DMS79 treated with DMSO at 0.1 percent for 48 hours (cell line): ENCODE measurements at regions not wholly inside any gene's neighbourhood (a gene's known extent, or its start where the extent isn't known, plus 50 kb on each side); places are given as distances from the start of the nearest gene placed in this dataset.
"Not testable (repeated sequence)": the region's sequence is repeated elsewhere in the genome, so short reads cannot be mapped to it uniquely, and the experiment has no call there.

Experiments used
- DNase-seq: peaks from one replicate; lab custom pipeline; 2025; lab: John Stamatoyannopoulos, UW

DNA sequence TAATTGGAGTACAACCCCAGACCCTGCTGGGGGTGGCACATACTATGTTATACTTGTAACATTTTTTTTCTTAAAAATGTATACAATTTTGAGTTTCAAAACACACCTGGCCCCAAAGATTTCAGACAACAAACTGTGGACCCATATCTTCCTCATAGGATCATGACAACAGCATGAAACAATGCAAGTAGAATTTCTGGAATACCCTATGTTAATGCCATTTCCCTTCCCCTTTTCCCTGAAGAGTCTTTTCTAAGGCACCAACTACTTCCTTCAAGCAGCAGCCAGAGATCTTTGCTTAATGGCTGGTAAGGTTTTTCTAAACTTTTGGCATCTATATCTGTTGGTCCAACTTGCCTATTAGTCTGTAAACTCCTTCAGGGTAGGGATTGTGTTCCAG lies 99.9 kb upstream of the SERBP1 start:
- DNase-seq = no peak

DNA sequence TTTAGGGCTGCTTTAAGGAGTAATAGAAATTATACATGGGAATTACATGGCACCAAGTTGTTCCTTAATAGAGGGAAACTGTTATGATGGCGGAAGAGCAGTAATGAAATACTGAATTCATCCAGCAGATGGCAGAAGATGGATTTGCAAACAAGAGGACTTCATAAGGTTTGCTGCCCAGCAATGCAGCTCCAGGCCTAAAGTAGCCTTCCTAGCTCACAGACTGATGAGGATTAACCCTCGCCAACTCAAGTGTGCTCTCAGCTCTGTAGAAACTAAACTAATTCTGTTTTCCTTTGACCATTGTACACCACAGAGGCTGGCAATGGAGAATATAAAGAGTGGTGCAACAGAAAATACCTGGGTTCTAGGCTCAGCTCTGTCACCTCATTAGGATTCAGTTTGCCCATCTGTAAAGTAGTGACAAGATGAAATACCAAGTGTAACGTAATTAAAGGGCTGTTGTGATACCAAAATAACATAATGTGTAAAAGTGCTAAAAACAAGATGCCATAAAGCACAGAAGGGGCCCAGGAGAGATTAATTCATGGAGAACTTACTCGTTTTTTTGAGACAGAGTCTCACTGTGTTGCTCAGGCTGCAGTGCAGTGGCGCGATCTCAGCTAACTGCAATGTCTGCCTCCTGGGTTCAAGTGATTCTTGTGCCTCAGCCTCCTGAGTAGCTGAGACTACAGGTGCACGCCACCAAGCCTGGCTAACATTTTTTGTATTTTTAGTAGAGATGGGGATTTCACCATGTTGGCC lies 102.4 kb upstream of the SERBP1 start:
- DNase-seq = peak; percentile 49

DNA sequence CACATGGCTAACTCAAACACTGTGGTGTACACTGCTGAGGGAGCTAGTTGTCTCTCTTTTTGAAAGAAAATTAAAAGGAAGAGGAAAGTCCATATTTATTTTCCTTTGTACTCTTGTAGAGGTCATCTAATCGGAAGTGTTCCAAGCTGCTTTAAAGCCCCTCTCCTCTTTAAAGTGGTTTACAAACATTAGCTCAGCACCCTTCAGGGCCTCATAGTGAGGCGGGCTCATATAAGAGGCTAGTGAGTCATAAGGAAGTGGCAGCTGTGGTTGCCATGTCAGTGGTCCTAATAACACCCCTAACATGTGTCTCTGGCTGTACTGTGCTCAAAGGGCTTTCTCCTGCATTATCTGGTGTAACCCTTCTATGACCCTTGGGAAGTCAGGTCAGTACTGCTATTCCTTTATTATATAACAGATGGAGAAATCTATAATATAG lies 104.4 kb upstream of the SERBP1 start:
- peak; percentile 53 for DNase-seq

DNA sequence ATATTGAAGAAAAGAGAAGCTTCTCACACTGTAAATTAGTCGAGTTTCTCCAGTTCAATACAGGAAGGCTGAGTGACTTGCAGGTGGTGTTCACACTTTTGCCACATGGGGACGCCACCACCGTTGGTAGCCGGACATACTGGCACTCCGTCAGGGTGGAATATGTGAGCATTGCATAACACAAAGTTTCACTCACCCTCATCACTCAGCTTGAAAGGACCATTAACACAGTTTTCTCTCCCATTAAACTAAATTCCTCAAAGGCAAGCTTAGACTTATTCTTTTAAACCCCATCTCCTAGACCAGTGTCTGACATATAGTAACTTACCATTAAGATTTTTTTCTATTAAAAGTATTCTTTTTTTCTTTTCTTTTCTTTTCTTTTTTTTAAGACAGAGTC lies 105.3 kb upstream of the SERBP1 start:
- peak; percentile 26 for DNase-seq

DNA sequence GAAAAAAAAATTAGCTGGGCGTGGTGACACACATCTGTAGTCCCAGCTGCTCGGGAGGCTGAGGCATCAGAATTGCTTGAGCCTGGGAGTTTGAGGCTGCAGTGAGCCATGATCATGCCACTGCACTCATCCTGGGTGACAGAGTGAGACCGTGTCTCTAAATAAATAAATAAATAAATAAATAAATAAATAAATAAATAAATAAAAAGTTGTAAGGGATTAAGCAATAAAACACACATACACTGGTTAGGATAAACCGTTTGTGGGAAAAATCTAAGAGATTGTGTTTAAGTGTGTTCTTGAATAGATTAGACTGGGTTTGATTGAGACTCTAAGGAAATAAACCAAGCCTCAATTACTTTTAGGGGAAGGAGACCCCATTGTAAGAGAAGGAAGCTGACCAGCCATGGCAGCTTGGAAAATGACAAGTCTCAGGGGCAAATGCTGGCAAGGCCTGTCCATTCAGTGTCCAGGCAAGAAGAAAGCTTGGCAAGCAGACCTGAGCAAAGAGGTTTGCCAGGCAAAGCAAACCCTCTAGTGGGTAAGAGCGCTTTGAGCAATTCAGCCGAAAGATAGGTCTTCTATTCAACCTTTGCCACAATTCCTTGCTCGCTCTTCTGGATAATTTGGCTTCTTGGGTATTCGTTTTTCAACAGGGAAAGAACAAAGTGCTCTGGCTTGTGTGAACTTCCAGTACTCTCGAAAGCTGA lies 106.9 kb upstream of the SERBP1 start:
- DNase-seq = no peak

DNA sequence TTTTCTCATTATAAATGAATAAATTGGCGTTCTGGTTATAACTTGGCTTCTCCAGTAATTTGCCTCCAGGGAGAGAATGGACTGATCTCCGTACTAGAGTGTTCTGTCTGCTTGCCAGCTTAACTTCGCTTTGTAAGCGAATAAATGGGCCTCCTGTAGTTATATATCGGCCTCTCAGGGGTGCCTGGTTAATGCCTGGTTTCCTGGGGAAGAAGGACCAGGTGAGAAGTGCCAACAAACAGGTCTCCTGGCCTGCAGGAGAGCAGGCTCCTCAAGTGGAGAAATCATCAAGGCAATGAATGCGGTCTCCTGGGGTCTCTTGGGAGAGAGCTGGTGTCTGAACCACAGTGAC lies 107.4 kb upstream of the SERBP1 start:
- DNase-seq = peak; percentile 77

DNA sequence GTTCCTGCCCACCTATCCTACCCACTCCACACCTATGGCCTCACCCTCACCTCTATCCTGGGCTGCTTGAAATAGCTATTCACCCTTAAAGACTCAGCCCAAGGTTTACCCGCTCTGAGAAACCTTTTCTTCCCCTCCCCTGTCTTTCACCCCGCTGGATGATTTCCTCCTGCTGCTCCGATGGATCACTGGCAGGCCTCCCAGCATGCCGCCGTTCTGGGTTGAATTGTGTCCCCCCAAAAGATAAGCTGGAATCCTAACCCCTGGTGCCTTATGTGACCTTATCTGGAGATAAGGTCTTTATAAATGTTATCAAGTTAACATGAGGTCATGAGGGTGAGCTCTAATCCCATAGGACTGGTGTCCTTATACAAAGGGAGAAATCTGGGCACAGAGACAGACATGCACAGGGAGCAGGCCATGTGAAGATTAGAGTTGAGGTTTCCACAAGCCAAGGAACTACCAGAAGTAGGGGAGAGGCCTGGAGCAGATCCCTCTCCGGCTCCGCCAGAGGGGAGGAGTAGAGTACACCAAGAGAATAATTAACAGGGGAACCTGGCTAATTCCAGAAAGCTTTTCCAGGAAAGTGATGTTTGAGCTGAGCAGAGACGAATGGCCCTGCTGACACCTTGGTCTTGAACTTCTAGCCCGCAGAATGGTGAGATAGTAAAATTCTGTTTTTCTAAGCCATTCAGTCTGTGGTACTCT lies 110.0 kb upstream of the SERBP1 start:
- no peak for DNase-seq

DNA sequence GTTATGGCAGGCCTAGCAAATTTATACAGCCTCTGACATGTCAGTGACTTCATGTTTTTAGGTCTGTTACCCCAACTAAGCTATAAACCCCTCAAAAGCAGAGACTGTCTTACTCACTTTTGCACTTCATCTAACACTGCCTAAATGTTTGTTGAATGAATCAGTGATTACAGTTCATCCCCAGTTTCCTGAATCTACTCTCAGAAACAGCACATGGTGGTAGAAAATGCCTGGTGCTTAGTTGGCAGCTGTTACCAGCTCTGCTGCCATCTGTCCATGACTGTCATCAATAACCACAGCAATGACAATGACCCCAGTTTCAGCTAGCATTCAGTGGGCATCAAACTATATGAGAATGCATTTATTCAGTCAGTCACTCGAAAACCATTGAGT lies 110.5 kb upstream of the SERBP1 start:
- no peak for DNase-seq

DNA sequence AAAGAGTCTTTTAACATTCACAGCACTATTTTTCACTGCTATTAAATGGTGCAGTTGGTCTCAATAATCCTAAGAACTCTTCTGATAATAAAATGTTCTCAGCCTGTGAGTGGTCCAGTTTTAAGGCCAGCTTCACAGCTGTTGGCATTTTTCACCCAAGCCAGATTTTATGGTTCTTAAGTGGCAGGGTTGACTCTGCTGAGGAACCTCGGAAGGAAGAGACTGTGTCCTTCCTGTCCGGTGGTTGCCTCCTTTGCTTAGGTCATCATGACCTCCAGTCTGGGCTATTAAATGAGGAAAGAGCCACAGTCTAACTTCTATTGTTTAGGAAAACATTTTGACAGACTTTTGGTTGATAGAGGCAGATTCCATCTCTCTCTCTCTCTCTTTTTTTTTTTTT lies 112.5 kb upstream of the SERBP1 start:
- no peak for DNase-seq

DNA sequence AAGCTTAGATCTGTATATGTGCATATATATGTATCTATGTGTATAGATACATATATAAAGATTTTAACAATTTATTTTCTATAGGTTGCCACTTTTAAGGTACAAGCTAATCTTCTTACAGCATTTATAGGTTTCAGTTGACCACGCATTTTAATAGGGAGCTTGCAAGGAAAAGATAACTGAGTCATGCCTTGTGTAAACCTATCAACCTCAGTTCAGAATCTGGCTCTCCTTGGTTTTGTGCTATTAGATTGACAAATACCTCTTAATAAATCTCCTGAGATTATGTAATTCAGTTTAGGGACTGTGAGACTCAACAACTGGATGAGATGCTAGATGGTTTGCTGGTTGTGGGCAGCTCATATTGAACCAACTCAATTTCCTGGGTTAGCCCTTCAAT lies 114.7 kb upstream of the SERBP1 start:
- DNase-seq = no peak

DNA sequence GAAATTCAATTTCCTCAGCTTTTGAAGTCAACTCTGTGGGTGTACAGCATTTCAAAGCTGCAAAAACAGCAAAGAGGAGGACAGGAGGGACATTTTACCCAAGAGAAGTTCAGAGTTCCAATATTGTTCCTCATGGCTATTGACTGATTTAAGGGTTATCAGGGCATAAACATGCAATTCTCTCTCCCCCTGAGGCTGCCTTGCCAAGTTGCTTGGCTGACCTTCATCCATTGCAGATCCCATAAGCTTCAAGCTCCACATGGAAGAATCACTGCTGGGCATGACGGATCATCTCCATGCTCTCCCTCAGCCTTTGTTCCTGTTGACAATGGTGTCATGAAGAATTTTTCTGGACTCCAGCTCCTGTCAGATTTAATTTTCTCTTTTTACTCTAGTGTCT lies 115.2 kb upstream of the SERBP1 start:
- DNase-seq = no peak

DNA sequence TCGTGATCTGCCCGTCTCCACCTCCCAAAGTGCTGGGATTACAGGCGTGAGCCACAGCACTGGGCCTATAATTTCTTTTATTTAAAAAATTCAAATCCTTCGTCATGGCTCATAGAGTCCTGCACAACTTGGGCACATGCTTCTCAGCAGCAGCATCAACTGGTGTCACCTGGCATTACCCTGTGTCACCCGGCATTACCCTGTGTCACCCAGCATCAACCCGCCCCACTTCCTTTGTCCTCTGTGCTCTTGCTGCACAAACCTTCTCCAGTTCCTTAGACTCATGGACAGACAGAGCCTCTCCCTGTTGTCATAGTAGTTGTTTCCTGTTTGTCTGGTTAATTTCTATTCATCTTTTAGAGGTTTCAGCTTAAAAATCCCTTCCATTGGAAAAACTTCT lies 121.2 kb upstream of the SERBP1 start:
- DNase-seq = no peak

DNA sequence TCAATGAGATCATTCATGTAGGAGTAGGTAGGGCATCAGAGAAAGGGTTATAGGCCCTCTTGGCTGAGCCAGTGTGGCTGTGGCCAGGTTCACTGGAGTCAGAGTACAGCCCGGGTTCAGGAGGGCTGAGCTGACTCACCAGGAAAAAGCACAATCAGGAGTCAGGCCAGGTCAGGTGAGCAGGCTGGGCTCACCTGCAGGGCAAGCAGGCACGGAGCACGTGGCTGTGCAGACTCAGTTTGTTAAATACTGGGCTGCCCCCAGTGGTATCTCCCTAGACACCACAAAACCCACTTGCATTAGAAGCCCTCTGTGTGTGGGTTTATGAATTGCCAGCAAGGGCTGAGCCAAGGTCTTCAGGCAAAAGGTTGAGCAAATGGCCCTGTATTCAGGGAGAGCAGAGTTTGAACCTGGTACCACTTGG lies 122.1 kb upstream of the SERBP1 start:
- DNase-seq = no peak

DNA sequence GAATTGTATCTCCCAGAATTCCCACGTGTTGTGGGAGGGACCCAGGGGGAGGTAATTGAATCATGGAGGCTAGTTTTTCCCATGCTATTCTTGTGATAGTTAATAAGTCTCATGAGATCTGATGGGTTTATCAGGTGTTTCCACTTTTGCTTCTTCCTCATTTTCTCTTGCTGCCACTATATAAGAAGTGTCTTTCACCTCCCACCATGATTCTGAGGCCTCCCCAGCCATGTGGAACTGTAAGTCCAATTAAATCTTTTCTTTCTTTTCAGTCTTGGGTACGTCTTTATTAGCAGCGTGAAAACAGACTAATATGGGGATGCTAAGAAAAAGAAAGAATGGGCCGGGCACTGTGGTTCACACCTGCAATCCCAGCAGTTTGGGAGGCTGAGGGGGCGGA lies 124.0 kb upstream of the SERBP1 start:
- DNase-seq = not testable (repeated sequence)

DNA sequence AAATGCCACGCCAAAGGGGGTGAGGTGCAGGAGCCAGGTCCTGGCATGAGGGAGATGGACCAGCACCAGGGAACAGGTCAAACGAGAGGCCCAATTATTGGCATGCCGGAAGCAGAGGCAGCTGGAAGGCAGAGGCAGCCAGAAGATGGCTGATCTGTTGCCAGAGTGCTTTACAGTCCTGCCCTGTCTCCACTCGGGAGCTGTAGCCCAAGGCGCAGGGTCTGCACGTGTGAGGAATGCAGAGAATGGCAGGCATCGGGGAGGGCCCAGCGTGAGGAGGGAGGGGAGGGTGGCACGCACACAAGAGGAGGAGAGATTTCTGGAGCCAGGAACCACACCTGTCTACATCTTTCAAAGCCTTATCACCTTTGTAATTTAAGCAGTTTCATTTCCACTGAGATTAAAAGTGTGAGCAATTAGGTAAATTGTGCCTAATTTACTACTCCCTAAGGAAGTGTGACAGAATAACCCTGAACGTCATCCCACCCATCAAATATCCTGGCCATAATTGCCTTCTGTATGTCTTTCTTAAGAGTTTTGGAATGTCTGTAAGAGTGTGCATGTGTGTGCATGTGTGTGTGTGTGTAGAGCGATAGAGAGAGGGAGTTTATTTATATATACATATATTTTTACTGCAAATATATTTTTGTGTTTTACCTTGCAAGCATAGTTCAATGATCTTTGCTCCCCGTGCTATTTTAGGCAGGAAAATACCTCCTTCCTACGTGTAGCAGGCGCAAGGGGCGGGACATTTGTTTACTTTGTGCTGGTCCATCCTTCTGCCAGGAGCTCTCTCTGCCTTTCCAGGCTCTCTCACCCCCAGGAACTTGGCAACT lies 125.5 kb upstream of the SERBP1 start:
- no peak for DNase-seq

DNA sequence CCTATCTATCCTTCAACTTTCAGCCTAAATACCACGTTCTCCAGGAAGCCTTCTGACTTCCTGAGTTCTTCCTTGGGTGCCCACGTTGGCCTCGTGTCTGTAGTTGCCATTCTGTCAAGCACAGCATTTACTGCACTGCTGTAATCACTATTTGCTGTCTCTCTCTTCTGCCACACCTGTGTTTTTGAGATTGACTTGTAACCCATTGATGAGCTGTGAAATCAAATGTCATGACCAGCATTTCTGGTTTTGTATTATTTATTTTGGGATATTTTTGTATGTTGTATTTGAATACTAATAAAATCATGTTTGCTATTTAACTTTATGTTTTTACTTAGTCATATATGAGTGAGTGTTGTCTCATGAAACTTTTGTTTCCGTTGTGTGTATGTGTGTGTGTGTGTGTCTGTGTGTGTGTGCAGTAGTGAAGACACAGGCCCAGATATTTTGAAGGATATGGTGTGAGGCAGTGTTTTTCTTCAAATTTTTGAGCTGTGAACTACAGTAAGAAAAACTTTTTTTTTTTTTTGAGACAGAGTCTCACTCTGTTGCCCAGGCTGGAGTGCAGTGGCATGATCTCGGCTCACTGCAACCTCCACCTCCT lies 126.2 kb upstream of the SERBP1 start:
- DNase-seq = no peak

DNA sequence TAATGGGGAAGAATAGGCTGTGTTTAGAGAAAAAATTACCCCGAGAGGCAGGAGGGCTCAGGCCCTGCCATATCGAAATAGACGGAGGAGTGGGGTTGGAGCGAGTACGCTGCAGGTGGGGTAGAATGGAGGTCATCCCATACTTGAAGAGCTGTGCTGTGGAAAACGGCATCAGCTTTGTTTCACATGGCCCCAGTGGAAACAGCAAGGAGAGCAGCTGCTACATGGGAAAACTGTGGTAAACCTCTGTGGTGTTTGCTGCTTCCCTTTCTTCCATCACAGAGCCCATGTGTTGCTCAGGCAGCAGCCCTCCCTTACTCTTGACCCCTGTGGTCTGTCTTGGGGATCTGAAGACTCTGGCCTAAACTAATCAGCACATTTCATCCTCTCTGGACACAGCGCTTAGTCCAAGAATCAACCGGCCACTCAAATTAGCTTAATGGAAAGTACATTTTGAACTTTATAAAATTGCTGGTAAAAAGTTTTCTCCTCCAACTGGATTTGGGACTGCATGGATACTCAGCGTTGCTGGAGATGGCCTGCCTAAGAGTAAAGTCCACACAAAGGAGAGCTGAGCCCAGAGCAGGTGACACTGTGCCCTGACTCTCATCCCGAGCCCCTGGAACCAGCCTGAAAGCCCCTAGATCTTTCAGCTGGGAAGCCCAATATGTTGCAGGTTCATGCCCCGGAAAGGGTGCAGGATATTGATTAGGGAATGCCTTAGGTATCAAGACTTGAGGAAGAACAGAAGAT lies 127.1 kb upstream of the GADD45A start:
- DNase-seq = no peak

DNA sequence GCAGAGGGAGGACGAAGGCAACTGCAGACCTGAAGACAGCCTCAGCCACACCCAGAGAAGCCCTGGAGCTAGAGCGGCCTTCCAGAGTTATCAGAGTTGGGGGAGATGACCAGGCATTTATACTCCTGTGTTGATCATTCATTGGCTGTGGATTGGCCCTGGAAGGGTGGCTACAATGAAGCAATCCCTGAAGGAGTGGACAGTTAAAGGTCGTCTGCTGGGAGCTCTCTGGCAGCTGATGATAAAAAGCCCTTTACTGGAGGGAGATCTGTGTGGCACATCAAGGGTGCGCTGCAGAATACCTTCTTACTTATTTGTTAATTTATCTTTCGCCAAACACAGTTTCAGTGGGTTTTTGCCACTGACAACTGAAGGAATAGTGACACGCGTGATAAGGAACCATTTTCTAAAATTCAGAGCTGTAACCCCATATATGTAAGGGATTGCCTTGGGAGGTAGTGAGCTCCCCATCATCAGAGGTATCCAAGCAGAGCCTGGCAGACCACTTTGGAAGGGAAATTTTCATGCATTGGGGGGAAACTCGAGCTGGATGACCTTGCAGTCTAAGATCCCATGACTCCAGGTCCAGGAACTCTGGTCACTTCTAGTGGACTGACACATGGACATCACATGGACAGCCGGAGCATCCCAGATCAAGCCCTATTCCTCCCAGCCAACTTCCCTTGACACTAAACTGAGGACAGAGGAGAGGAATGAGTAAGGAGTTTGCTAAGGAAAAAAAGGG lies 126.4 kb upstream of the GADD45A start:
- DNase-seq = no peak

DNA sequence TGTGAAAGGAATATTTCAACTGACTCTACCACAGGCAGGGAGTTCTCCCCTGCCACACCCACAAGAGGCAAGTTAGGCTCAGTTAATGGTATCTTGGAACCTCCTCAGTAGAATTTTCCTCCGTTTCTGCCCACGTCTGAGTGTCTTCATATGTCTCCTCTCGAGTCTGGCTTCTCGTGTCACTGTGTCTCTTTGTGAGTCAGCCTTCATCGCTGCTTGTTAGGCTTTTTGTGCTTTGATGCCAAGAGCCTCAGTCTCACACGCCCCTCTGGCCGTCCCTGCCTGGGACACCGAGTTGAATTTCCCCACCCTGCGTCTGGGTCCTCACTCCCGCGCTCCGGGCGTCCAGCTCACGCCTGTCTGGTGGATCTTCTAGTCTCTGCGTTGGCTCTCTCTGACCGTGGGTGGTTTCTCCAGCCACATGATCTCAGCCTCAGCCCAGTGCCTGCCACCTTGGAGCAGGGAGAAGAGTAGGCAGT lies 125.7 kb upstream of the GADD45A start:
- DNase-seq = no peak

DNA sequence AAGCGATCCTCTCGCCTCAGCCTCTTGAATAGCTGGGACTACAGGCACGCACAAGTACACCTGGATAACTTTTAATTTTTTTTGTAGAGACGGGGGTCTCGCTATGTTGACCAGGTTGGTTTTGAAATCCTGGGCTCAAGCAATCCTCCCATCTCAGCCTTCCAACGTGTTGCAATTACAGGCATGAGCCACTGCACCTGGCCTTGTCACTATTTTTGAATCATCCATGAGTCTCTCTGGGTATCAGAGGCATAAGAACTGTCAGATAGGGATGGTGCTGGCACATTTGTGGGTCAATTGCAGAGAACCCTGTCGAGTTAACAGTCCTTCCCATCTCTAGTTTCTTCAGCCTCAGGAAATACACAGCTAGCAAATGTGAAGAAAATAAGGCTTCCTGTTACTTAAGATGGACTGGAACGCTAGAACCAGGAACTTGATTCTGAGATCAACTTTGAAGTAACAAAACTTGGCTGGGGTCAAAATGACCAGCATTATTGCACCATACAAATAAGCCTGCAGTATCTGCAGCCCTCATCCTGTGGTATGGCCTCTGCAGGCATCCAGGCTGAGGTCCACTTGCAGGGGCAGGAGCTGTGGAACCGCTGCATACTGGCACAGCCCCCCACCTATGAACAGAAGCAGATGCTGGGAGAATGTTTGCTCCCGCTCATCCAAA lies 124.3 kb upstream of the GADD45A start:
- DNase-seq = no peak
